Suprapubic skin (tissue), 4 donors: ENCODE measurements at regions not wholly inside any gene's neighbourhood (a gene's known extent, or its start where the extent isn't known, plus 50 kb on each side); places are given as distances from the start of the nearest gene placed in this dataset.

Experiments used
- DNase-seq, 2 donors: peaks; one replicate each; pipeline ENCODE4 v3.0.0-alpha.2; 2019; ENCODE audit warnings: low spot score in 2 of 2
- H3K27ac ChIP-seq: fragments of 200-600 bp; sonication (generic); one replicate; pipeline ENCODE4 v1.5.1; 2019
- H3K27me3 ChIP-seq: fragments of 200-600 bp; sonication (generic); one replicate; pipeline ENCODE4 v1.5.1; 2019
- H3K36me3 ChIP-seq: fragments of 200-600 bp; sonication (generic); one replicate; pipeline ENCODE4 v1.5.1; 2019
- H3K4me1 ChIP-seq: fragments of 200-600 bp; sonication (generic); one replicate; pipeline ENCODE4 v1.5.1; 2019
- H3K4me3 ChIP-seq: fragments of 200-600 bp; sonication (generic); one replicate; pipeline ENCODE4 v1.5.1; 2019; ENCODE audit warnings: mild to moderate bottlenecking
- H3K9me3 ChIP-seq: fragments of 200-600 bp; sonication (generic); one replicate; pipeline ENCODE4 v1.5.1; 2019
- EP300 ChIP-seq: sonication (generic); formaldehyde crosslinking; IDR thresholded peaks from one replicate; pipeline ENCODE4 v1.6.1; 2017; ENCODE audit warnings: antibody characterized with exemption
- POLR2A ChIP-seq, 2 donors: fragments of 450-650 bp; IDR thresholded peaks; one replicate each; pipeline ENCODE4 v1.6.1; 2017; ENCODE audit warnings: antibody characterized with exemption in 2 of 2, mild to moderate bottlenecking in 2 of 2, moderate library complexity in 2 of 2
- POLR2AphosphoS5 ChIP-seq, 3 donors: sonication (generic); formaldehyde crosslinking; IDR thresholded peaks; one replicate each; pipeline ENCODE4 v1.6.1; 2017; ENCODE audit warnings: antibody characterized with exemption in 3 of 3
- WGBS: methylation state at CpG from one replicate; pipeline ENCODE4 v1.1.5; 2018; 5-methylcytosine and 5-hydroxymethylcytosine counted together
- TF ChIP-seq, protein P1 (sequence below), 2 donors: fragments of 200-600 bp in 1 of 2; fragments of 450-650 bp in 1 of 2; sonication (generic) in 1 of 2; IDR thresholded peaks; one replicate each; pipeline ENCODE4 v1.5.1; 2016 to 2019; ENCODE audit warnings: antibody characterized with exemption in 2 of 2, mild to moderate bottlenecking in 1 of 2, moderate library complexity in 1 of 2

DNA sequence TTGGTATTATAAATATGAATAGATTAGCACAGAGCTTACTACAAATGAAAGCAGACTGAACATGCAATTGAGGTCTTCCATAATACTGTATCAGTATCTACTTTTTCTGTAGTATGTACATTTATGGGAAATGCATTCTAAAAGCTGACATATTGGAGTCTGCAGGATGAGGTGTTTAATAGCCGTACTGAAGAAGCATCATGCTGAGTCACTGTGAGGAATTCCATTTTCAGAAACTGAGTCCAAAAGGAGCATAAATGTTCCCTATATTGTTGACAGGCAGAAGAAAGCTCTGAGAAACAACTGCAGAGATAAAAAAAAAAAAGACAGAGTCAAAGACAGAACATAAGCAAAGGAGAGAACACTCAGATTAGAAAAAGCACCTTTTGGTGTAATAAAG, 366.7 kb upstream of the SPHKAP start:
- no peak for DNase-seq
- Histone ChIP-seq H3K4me3 (no peak overlapping the region), H3K4me1 (no peaks in the 10 kb centered on the region), H3K36me3 (no peaks in the 10 kb centered on the region), H3K27ac (no peak overlapping the region), H3K27me3 (no peaks in the 10 kb centered on the region), H3K9me3 (peaks cover 9% of the 10 kb centered on the region)
- 67% methylated on average over 1 of the region's 1 CpG for WGBS
- TF ChIP-seq POLR2AphosphoS5 (IDR thresholded peaks at IDR 0.05) (no peak), EP300 (no peak), POLR2A (IDR thresholded peaks at IDR 0.05) (no peak)
- TF ChIP-seq, protein P1, sequence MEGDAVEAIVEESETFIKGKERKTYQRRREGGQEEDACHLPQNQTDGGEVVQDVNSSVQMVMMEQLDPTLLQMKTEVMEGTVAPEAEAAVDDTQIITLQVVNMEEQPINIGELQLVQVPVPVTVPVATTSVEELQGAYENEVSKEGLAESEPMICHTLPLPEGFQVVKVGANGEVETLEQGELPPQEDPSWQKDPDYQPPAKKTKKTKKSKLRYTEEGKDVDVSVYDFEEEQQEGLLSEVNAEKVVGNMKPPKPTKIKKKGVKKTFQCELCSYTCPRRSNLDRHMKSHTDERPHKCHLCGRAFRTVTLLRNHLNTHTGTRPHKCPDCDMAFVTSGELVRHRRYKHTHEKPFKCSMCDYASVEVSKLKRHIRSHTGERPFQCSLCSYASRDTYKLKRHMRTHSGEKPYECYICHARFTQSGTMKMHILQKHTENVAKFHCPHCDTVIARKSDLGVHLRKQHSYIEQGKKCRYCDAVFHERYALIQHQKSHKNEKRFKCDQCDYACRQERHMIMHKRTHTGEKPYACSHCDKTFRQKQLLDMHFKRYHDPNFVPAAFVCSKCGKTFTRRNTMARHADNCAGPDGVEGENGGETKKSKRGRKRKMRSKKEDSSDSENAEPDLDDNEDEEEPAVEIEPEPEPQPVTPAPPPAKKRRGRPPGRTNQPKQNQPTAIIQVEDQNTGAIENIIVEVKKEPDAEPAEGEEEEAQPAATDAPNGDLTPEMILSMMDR (IDR thresholded peaks at IDR 0.05): no peak

DNA sequence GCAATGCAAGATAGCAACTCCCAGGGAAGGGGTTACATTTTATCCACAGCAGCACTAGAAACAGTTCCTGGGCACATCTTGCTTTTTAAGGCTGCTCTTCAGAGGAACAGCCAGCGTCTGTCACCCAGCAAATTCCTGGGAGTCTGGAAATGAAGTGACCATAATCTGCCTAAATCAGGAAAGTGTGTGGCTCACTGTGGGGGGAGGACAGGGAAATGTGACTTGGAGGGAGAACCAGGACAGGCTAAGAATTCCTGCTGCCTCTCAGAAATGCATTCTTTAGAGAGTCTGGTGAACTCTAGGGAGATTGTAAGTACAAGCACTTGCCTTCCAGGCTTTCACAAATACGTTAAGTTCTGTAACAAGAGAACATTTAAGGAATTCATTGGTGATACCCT, 364.3 kb upstream of the SPHKAP start:
- no peak for DNase-seq
- no peaks in the 10 kb centered on the region for H3K27me3 ChIP-seq
- no peaks in the 10 kb centered on the region for H3K4me1 ChIP-seq
- no peak overlapping the region for H3K4me3 ChIP-seq
- TF ChIP-seq POLR2AphosphoS5 (IDR thresholded peaks at IDR 0.05): no peak
- TF ChIP-seq EP300: no peak
- TF ChIP-seq, protein P1 (IDR thresholded peaks at IDR 0.05): no peak
- TF ChIP-seq POLR2A (IDR thresholded peaks at IDR 0.05): no peak
- WGBS: 42% methylated on average over 2 of the region's 2 CpGs
- no peaks in the 10 kb centered on the region for H3K36me3 ChIP-seq
- no peak overlapping the region for H3K27ac ChIP-seq
- H3K9me3 ChIP-seq: peaks cover 9% of the 10 kb centered on the region

DNA sequence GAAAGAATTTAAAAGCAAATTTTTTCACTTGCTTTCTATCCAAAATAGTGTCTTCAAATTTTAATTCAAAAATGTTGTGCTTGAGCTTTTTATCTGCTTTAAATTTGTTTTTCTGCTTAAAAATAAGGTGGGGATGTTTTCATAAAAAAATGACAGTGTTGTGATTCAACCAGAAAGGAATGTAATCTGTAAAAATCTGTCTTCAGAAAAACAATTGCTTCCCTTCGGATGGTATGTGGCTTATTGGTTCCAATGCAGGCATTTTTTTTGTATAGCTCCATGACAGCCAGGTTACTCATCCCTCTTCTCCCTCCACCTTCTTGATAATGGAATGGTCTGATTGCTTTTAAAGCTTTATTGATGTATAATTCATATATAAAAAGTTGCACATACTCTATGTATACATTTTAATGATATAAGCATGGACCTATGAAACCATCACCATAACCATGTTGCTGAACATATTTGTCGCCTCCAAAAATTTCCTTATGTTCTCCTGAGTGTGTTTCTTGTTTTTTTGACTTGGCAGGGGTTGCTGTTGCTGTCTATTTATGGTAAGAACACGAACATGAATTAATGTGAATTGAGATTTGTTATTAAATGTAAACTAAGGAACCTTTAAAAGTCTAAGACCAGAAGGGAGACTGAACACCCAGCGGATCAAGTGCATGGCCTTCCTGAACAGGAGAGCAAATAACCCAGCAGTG, 363.7 kb upstream of the SPHKAP start:
- no peak for DNase-seq
- Histone ChIP-seq H3K4me1 (no peaks in the 10 kb centered on the region), H3K9me3 (peaks cover 9% of the 10 kb centered on the region), H3K27me3 (no peaks in the 10 kb centered on the region), H3K4me3 (no peak overlapping the region), H3K36me3 (no peaks in the 10 kb centered on the region), H3K27ac (no peak overlapping the region)
- TF ChIP-seq, protein P1 (IDR thresholded peaks at IDR 0.05): no peak
- TF ChIP-seq EP300 (no peak), POLR2A (IDR thresholded peaks at IDR 0.05) (no peak), POLR2AphosphoS5 (IDR thresholded peaks at IDR 0.05) (no peak)
- 56% methylated on average over 4 of the region's 4 CpGs for WGBS

DNA sequence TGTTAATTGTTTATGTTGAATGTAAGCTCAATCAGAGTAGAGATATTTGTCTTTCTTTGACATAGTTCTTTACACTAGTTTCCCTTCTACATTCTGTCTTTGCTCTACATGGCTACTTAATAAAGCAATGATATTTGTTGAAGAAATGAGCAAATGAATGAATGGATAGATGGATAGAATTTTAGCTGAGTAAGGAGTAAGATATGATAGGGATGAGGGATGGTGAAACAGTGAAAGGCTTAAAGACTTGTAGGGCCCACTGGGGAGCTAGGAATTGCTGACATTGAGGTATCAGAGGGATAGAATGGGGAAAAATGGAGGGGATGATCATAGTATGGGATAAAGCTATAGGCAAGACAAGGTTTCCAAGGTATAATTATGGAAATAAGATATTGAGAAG, 361.6 kb upstream of the SPHKAP start:
- Histone ChIP-seq H3K27me3 (no peaks in the 10 kb centered on the region), H3K9me3 (peaks cover 9% of the 10 kb centered on the region), H3K27ac (no peak overlapping the region), H3K36me3 (no peaks in the 10 kb centered on the region), H3K4me1 (no peaks in the 10 kb centered on the region), H3K4me3 (no peak overlapping the region)
- DNase-seq: no peak
- TF ChIP-seq POLR2AphosphoS5 (IDR thresholded peaks at IDR 0.05) (no peak), POLR2A (IDR thresholded peaks at IDR 0.05) (no peak), EP300 (no peak)
- TF ChIP-seq, protein P1 (IDR thresholded peaks at IDR 0.05): no peak

DNA sequence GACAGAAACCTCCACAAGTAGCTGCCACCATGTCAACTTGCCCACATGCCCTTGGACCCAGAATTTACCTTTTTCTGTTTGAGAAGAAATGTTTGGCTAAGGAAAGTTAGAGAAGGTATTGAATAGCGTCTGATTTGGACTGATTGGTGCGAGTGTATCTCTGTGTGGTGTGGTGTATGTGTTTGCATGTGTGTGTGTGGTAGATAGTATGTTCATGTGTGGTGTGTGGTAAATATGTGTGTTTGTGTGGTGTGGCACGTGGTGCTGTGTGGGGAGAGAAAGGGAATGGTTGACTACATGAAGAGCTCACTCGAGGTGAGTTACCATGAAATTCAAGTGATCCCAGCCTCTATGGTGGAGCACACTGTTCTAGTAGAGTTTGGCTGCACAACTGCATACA, 360.8 kb upstream of the SPHKAP start:
- no peak for DNase-seq
- TF ChIP-seq, protein P1 (IDR thresholded peaks at IDR 0.05): no peak
- no peak for TF ChIP-seq POLR2AphosphoS5 (IDR thresholded peaks at IDR 0.05)
- H3K27ac ChIP-seq: no peak overlapping the region
- no peaks in the 10 kb centered on the region for H3K36me3 ChIP-seq
- H3K4me3 ChIP-seq: no peak overlapping the region
- no peaks in the 10 kb centered on the region for H3K4me1 ChIP-seq
- H3K9me3 ChIP-seq: peaks cover 13% of the 10 kb centered on the region
- whole genome bisulfite sequencing: 90% methylated on average over 4 of the region's 4 CpGs
- no peaks in the 10 kb centered on the region for H3K27me3 ChIP-seq
